ENCODE measurements at regions not wholly inside any gene's neighbourhood (a gene's known extent, or its start where the extent isn't known, plus 50 kb on each side); places are given as distances from the start of the nearest gene placed in this dataset.

GRCh38 chrX:137432609-137433008 is 133.3 kb upstream of the ZIC3 start:
- Histone ChIP-seq H3K9me3 (replicated peaks in 1 of 3) (no peaks in the 10 kb centered on the region), H3K27me3 (peaks cover 24% of the 10 kb centered on the region), H3K27ac (no peak overlapping the region), H3K4me1 (replicated peaks in 1 of 2) (no peaks in the 10 kb centered on the region), H3K36me3 (replicated peaks in 1 of 2) (no peaks in the 10 kb centered on the region), H3K4me3 (no peak overlapping the region)
- no peak for DNase-seq
- intact Hi-C loops (cut with DNase I): no loop called here
- 0 to 17% (median 3%) methylated on average over 1 of the region's 1 CpG for WGBS, 4 donors
- TF ChIP-seq POLR2A (IDR thresholded peaks at IDR 0.05): no peak
- TF ChIP-seq, protein P1, sequence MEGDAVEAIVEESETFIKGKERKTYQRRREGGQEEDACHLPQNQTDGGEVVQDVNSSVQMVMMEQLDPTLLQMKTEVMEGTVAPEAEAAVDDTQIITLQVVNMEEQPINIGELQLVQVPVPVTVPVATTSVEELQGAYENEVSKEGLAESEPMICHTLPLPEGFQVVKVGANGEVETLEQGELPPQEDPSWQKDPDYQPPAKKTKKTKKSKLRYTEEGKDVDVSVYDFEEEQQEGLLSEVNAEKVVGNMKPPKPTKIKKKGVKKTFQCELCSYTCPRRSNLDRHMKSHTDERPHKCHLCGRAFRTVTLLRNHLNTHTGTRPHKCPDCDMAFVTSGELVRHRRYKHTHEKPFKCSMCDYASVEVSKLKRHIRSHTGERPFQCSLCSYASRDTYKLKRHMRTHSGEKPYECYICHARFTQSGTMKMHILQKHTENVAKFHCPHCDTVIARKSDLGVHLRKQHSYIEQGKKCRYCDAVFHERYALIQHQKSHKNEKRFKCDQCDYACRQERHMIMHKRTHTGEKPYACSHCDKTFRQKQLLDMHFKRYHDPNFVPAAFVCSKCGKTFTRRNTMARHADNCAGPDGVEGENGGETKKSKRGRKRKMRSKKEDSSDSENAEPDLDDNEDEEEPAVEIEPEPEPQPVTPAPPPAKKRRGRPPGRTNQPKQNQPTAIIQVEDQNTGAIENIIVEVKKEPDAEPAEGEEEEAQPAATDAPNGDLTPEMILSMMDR (IDR thresholded peaks at IDR 0.05): peak in 5 of 6 experiments; percentile 8 to 42 (median 21)

GRCh38 chrX:137431693-137432488 is 134.0 kb upstream of the ZIC3 start:
- intact Hi-C loops (cut with DNase I): no loop called here
- H3K27ac ChIP-seq: no peak overlapping the region
- no peaks in the 10 kb centered on the region for H3K36me3 ChIP-seq (replicated peaks in 1 of 2)
- no peak for TF ChIP-seq POLR2A (IDR thresholded peaks at IDR 0.05)
- TF ChIP-seq, protein P1 (IDR thresholded peaks at IDR 0.05): no peak
- WGBS, 4 donors: 37 to 48% (median 38%) methylated on average over 2 of the region's 2 CpGs
- no peaks in the 10 kb centered on the region for H3K9me3 ChIP-seq (replicated peaks in 1 of 3)
- DNase-seq: no peak
- H3K27me3 ChIP-seq: peaks cover 31% of the 10 kb centered on the region
- H3K4me1 ChIP-seq (replicated peaks in 1 of 2): peaks cover 5 to 7% of the 10 kb centered on the region in 2 donors
- H3K4me3 ChIP-seq: no peak overlapping the region

DNA sequence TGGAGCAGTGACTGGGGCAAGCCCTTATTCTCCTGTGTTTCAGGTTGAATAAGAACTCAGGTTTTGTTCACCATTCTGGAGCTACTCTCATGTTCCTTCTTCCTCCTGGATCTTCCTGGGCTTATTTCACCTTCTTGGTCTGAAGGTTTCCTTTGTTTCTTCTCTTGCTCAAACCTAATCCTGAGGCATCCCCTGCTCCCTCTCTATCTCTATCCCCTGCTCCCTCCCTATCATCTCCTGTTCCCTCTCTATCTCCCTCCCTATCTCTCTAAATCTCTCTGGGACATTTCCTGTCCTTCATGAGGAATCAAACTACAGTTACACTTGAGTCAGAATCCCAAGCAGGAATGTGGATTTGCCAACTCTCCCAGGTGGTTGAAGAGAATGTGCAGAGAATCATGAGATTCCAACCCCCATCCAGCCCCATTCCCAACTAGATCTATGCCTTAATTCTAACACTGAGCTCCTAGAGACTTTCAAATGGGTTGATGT is 134.9 kb upstream of the ZIC3 start:
- Histone ChIP-seq H3K4me3 (no peak overlapping the region), H3K9me3 (replicated peaks in 1 of 3) (no peaks in the 10 kb centered on the region), H3K27ac (no peak overlapping the region), H3K36me3 (replicated peaks in 1 of 2) (no peaks in the 10 kb centered on the region), H3K27me3 (peaks cover 38% of the 10 kb centered on the region), H3K4me1 (replicated peaks in 1 of 2) (peaks cover 6 to 7% of the 10 kb centered on the region in 2 donors)
- intact Hi-C loops (cut with DNase I): no loop called here
- TF ChIP-seq, protein P1 (IDR thresholded peaks at IDR 0.05): no peak
- TF ChIP-seq POLR2A (IDR thresholded peaks at IDR 0.05): no peak
- no peak for DNase-seq

GRCh38 chrX:137430301-137430700 is 135.6 kb upstream of the ZIC3 start:
- H3K36me3 ChIP-seq (replicated peaks in 1 of 2): no peaks in the 10 kb centered on the region
- H3K27ac ChIP-seq: no peak overlapping the region
- H3K27me3 ChIP-seq: peaks cover 41% of the 10 kb centered on the region
- intact Hi-C loops (cut with DNase I): no loop called here
- H3K9me3 ChIP-seq (replicated peaks in 1 of 3): no peaks in the 10 kb centered on the region
- no peak overlapping the region for H3K4me3 ChIP-seq
- TF ChIP-seq, protein P1 (IDR thresholded peaks at IDR 0.05): no peak
- no peak for TF ChIP-seq POLR2A (IDR thresholded peaks at IDR 0.05)
- 2 to 18% (median 11%) methylated on average over 5 to 17 of the region's 17 CpGs for WGBS, 4 donors
- peaks cover 6 to 7% of the 10 kb centered on the region in 2 donors for H3K4me1 ChIP-seq (replicated peaks in 1 of 2)
- no peak for DNase-seq

Data from adrenal gland (tissue), 9 donors.